T-helper 1 cell (primary cell): ENCODE measurements at regions not wholly inside any gene's neighbourhood (a gene's known extent, or its start where the extent isn't known, plus 50 kb on each side); places are given as distances from the start of the nearest gene placed in this dataset.

ENCODE experiments used
- DNase-seq, 5 donors: peaks; one replicate each; pipeline ENCODE4 v3.0.0-alpha.2; 2012 to 2020

- no peak for DNase-seq
Measured at GRCh38 chr10:33066558-33067236, 108.7 kb upstream of the ITGB1 start.

GRCh38 chr10:33065111-33065510, 107.1 kb upstream of the ITGB1 start:
- DNase-seq, result no peak

GRCh38 chr10:33064706-33065105, 106.7 kb upstream of the ITGB1 start:
- no peak for DNase-seq

- DNase-seq, result no peak
Measured at GRCh38 chr10:33057620-33058019, 99.6 kb upstream of the ITGB1 start.

- no peak for DNase-seq
Measured at GRCh38 chr10:33056828-33057596, 99.0 kb upstream of the ITGB1 start.

- no peak for DNase-seq
Measured at GRCh38 chr10:33055625-33056024, 97.6 kb upstream of the ITGB1 start.

- DNase-seq, result no peak
Measured at GRCh38 chr10:33052915-33053810, 95.1 kb upstream of the ITGB1 start.

GRCh38 chr10:33052263-33052875, 94.3 kb upstream of the ITGB1 start:
- DNase-seq, result no peak

GRCh38 chr10:33049963-33050920, 92.2 kb upstream of the ITGB1 start:
- peak in 1 of 5 donors; percentile 45 for DNase-seq

- DNase-seq, result no peak
Measured at GRCh38 chr10:33048223-33048622, 90.2 kb upstream of the ITGB1 start.

- no peak for DNase-seq
Measured at GRCh38 chr10:33047655-33048054, 89.6 kb upstream of the ITGB1 start.

- peak in 1 of 5 donors; percentile 30 for DNase-seq
Measured at GRCh38 chr10:33046792-33047191, 88.8 kb upstream of the ITGB1 start.

- no peak for DNase-seq
Measured at GRCh38 chr10:33045421-33045820, 87.4 kb upstream of the ITGB1 start.

GRCh38 chr10:33042565-33042964, 84.5 kb upstream of the ITGB1 start:
- no peak for DNase-seq

GRCh38 chr10:33041783-33042437, 83.9 kb upstream of the ITGB1 start:
- no peak for DNase-seq

- no peak for DNase-seq
Measured at GRCh38 chr10:33040436-33040835, 82.4 kb upstream of the ITGB1 start.

- DNase-seq, result no peak
Measured at GRCh38 chr10:33039181-33039580, 81.2 kb upstream of the ITGB1 start.

- DNase-seq, result no peak
Measured at GRCh38 chr10:33038672-33039071, 80.6 kb upstream of the ITGB1 start.

GRCh38 chr10:33037726-33038125, 79.7 kb upstream of the ITGB1 start:
- DNase-seq, result no peak

- no peak for DNase-seq
Measured at GRCh38 chr10:33036670-33037069, 78.6 kb upstream of the ITGB1 start.

GRCh38 chr10:33035411-33035810, 77.4 kb upstream of the ITGB1 start:
- no peak for DNase-seq
